NK-92 treated with Interleukin-12 subunit alpha and Interleukin-12 subunit beta, amount 100 ng/mL, for 24 hours (cell line): ENCODE measurements at regions not wholly inside any gene's neighbourhood (a gene's known extent, or its start where the extent isn't known, plus 50 kb on each side); places are given as distances from the start of the nearest gene placed in this dataset.

Experiments
- DNase-seq: peaks from one replicate; lab custom pipeline; 2025; lab: John Stamatoyannopoulos, UW

DNA sequence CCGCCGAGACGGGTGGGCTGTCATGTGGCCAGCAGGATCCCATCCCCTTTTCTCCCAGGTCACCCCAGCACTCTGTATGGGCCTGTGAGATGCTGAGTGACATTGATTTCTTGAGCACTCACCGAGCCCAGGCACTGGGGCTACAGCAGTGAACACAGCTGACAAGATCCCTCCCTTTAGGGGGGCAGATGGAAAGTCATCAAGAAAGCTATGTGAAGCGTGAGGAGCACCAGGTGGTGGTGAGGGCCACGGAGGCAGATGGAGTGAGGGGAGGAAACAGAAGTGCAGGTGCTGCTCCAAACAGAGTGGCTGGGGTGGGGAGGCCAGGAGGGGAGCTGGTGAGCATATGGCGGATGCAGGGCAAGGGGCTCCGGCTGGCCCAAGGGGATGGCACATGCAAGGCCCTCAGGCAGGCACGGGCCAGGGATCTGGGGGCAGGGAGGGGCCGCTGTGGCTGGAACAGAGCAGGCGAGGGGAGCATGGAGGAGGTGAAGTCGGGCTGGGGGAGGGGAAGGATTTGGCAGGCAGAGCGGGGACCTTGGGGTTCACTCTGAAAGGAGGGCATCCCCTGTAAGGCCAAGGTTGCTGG, 184.0 kb downstream of the BMP7 start:
- no peak for DNase-seq

GRCh38 chr20:57083072-57083471, 183.4 kb downstream of the BMP7 start:
- DNase-seq = no peak

DNA sequence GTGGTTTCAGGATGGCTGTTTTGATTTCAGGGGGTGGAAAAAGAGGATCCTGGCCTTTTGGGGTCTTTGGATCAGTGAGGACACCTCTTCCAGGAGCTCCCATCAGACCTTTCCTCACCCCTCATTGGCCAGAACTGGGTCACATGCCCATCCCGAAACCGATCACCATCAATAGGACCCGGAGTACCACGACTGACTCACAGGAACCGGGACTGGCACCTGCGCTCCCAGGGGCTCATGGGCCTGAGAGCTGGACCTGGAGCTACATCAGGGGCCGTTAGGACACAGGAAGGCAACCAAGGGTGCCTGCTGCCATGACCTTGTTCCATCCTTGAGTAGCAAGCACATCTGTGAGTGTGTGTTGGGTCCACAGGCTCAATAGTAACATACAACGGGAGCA, 180.4 kb downstream of the BMP7 start:
- no peak for DNase-seq

DNA sequence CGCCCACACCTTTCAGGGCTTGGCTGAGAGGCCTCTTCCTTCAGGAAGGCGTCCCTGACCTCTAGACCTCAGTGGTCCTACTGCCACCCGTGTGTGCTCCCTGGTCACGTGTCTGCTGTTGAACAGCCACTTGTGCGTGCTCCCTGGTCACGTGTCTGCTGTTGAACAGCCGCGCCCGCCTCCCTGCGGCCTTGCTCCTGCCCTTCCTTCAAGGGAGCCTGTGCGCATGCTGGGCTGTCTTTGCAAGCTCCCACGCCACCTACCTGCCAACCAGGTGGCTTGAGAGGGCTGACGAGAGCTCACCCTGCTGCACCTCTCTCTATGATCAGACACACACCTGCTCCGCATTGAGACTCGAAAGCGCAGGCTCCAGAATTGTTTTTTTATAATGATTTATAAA, 179.3 kb downstream of the BMP7 start:
- no peak for DNase-seq

DNA sequence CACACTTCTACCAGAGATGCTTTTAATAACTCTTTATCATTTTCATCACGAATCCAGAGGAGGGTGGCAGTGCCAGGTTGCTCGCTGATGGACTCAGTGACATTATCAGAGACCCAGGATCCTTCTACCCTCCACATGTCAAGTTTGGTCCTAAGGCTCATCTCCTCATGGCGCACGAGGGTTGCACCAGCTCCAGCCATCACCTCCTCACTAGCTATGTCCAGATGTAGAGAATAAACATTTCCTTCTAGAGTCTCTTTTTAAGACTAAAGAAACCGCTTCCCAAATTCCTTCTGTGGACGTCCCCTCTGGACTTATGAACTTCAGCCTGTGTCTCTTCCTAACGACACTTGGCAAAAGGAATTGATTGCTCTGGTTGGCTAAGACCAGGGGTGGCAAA, 178.7 kb downstream of the BMP7 start:
- no peak for DNase-seq

DNA sequence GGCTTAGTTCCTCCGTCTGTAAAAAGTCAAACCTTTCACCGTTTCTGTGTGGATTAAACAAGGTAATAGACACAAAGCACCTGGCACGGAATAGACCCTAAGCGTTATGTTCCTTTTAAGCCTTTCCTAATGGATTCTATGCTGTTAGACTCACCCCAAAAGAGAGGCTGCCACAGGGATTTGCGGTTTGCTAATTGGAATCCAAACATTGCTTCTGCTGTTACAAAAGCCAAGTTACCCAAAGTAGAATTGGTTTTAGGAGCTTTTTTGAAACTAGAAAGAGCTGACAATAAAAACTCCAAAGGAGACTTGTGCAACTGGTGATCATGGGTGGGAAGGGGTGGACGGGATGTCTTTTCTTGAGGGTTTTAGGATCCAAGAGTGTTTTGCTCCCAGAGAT, 178.0 kb downstream of the BMP7 start:
- no peak for DNase-seq

- DNase-seq = peak; percentile 25
Observed at GRCh38 chr20:57089699-57090144, 176.7 kb downstream of the BMP7 start.

DNA sequence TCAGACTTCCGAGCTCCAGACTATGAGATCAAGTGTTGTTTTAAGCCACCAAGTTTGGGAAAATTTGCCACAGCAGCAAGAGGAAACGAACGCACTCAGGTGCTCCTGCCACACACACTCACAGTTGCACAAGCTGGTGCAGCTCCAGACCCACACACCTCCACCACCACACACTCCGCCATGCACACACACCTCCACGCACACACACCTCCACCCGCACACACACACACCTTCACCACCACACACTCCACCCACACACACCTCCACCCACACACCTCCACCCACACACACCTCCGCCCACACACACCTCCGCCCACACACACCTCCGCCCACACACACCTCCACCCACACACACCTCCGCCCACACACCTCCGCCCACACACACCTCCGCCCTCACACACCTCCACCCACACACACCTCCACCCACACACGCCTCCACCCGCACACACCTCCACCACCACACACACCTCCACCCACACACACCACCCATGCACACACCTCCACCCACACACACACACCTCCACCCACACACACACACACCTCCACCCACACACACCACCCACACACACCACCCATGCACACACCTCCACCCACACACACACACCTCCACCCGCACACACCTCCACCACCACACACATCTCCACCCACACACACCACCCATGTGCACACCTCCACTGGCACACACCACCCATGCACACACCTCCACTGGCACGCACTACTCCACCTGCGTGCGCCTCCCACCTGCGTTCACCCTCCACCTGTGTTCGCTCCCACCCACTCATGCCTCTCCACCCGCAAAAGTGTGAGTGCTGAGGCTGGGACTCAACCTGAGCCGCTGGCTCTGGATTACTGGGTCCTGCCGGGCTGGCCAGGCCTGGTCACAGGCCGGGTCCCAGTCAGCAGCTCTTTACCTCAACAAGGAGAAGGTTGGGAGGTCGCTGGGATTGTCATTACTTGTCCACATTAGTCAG, 175.6 kb downstream of the BMP7 start:
- no peak for DNase-seq

DNA sequence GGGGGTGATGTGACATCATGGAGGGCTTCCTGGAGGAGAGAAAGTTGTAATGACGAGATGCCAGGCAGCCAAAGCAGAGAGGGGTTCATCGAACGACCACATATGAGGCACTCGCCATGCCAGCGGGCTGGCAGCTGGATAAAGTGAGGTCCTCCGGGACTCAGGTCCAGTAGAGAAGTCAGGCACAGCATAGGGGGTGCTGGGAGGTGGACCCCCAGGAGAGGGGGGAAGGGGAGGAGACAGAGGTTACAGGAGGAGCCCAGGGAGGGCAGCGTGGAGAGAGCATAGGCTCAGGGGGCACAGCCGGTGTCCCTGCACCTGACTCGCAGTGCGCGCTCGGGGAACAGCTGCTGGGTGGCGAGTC, 174.7 kb downstream of the BMP7 start:
- no peak for DNase-seq

DNA sequence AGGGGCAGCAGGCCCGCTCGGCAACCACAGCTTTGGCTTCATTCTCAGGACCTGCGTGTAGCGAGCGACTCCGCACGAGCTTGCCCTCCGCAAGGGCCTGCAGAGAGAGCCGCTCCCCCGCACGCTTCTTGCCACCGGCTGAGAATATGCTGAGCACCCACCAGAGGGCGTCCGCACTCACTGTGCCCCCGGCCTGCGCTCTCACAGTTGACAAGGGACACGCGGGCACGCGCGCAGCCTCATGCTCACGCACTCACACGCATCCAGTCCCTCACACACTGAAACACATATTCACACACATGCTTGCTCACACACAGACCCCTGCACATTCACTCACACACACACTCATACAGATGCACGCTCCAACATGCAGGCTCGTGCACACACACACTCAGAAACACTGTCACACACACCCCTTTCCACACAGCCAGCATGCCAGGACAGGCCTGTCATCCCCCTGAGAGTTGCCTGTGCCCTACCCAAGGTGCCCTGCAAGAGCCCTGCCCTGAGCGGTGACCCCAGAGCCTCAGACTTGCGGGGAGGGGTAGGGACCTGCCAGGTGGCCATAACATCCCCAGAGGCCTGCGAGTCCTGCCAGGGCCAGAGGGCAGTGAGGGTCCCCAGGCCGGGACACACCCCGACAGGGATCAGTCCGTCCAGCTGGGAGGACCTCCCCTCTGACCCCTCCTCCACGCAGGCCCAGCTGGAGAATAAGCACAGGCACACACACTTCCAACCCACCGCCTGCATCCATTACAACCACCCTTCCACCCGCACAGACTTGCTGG, 174.1 kb downstream of the BMP7 start:
- DNase-seq = no peak

GRCh38 chr20:57092900-57093530, 173.4 kb downstream of the BMP7 start:
- DNase-seq = no peak

- no peak for DNase-seq
Observed at GRCh38 chr20:57093766-57094165, 172.7 kb downstream of the BMP7 start.

DNA sequence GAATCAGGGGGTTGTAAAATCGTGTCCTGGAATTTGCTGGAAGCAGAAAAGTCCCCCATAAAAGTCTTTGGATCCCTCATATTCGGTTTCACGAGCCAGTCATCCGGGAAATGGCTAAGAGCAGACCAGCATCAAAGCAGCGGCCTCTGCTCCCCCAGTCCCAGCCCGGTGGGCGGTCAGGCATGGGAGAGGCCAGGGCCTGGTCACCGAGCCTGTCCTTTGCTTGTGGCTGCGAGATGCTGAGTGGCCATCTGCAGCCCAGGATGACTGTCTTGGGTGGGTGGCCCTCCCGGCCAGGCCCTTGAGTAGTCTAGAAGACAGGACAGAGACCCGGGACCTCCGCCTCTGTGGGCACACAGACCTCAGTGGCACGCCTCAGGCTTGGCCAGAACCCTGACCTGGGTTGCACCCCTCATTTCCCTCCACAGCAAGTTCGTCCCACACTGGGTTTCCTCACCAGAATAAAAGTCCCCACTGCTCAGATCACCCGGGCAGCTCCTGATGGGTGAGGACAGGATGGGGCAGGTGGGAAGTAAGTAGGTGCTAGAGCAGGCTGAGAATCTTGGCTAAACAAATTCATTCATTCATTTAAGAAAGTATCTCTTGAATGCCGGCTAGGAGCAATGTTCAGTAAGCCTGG, 172.1 kb downstream of the BMP7 start:
- no peak for DNase-seq

DNA sequence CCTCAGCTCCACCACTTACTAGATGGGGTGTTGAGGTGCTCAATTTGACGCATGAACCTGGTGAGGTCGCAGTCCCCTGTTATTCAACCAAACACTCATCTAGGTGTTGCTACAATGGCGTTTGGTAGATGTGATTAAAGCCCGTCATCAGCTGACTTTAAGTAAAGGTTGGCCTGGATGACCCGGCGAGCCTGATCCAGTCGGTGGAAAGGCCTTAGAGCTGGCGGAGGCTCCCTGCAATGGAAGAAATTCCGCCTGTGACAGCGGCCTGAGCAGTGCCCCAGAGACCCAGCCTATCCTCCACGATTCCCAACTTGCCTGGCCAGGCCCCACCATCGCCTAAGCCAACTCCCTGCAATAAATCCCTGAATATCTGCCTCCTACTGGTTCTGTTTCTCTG, 171.4 kb downstream of the BMP7 start:
- DNase-seq = no peak

GRCh38 chr20:57095426-57095825, 171.0 kb downstream of the BMP7 start:
- no peak for DNase-seq

- no peak for DNase-seq
Observed at GRCh38 chr20:57097245-57097915, 169.1 kb downstream of the BMP7 start.

DNA sequence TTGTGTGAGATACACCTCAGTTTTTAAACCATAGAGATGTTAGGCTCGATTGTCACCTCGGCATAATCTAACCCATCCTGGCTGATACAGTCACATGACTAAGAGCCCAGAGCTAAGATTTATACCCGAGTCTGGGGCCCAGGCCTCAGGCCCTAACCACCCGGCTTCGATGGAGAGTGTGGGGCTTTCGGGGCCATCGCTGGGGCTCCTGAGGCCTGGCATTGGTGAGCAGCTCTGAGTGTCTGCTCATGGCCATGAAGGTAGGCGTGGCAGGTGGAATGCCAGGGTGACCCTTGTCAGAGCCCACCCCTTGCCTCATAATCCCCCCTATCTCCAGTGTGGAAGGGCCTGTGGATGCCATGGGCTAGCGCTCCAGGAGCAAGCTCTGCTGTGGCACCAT, 164.3 kb downstream of the BMP7 start:
- no peak for DNase-seq

- no peak for DNase-seq
Observed at GRCh38 chr20:57102566-57102965, 163.9 kb downstream of the BMP7 start.

DNA sequence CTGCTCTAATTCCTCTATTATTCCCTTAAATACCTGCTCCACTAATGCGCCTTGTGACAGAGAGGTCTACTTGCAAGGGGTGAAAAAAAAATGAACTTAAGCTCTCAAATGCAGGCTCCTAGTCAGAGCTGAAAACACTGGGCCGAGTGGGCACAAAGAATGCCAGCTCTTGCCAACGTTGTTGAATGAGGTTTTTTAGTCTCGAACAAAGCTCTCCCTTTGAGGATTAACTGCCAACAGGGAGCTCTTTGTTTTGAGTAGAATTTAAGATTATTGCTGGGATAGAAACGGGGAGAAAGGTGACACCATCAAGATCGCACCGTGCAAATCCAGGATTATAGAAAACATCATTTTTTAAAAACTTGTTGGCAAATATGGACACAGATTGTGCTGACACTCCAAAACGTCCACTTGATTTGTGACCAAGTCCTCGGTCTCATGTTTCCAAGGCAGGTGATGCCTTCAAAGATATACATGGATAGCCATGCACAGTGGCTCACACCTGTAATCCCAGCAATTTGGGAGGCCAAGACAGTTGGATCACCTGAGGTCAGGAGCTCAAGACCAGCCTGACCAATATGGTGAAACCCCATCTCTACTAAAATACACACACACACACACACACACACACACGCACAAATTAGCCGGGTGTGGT, 163.2 kb downstream of the BMP7 start:
- no peak for DNase-seq

- DNase-seq = no peak
Observed at GRCh38 chr20:57104113-57104512, 162.3 kb downstream of the BMP7 start.
